ENCODE measurements at regions not wholly inside any gene's neighbourhood (a gene's known extent, or its start where the extent isn't known, plus 50 kb on each side); places are given as distances from the start of the nearest gene placed in this dataset.
"Not testable (repeated sequence)": the region's sequence is repeated elsewhere in the genome, so short reads cannot be mapped to it uniquely, and the experiment has no call there.

GRCh38 chr7:153110606-153111005 lies 351.1 kb downstream of the ACTR3B start:
- H3K4me1 ChIP-seq: no peaks in the 10 kb centered on the region

GRCh38 chr7:153122255-153122654 lies 362.7 kb downstream of the ACTR3B start:
- not testable (repeated sequence) for H3K4me3 ChIP-seq; H3K9me3 ChIP-seq; H3K4me1 ChIP-seq; H3K27ac ChIP-seq; ATAC-seq (ENCODE audit: low FRiP score in 2 of 2); DNase-seq; H3K27me3 ChIP-seq; H3K36me3 ChIP-seq
- 74 to 77% methylated on average over 7 to 8 of the region's 8 CpGs for WGBS, 2 donors

More at GRCh38 chr7:153110606-153111005, 351.1 kb downstream of the ACTR3B start:
- H3K27ac ChIP-seq: no peak overlapping the region
- 87 to 94% methylated on average over 5 of the region's 5 CpGs for WGBS, 2 donors
- no peaks in the 10 kb centered on the region for H3K27me3 ChIP-seq
- ATAC-seq (ENCODE audit: low FRiP score in 2 of 2): no peak
- TF ChIP-seq POLR2A (IDR thresholded peaks at IDR 0.05) (no peak), CTCF (IDR thresholded peaks at IDR 0.05) (no peak), POLR2AphosphoS5 (IDR thresholded peaks at IDR 0.05) (no peak), EP300 (IDR thresholded peaks at IDR 0.05) (no peak)
- no peak overlapping the region for H3K4me3 ChIP-seq
- no peak for DNase-seq
- H3K9me3 ChIP-seq: no peaks in the 10 kb centered on the region
- H3K36me3 ChIP-seq: no peaks in the 10 kb centered on the region

GRCh38 chr7:153130052-153130451 lies 370.5 kb downstream of the ACTR3B start:
- no peak for DNase-seq
- H3K4me1 ChIP-seq: no peaks in the 10 kb centered on the region
- no peak for ATAC-seq (ENCODE audit: low FRiP score in 2 of 2)
- 11 to 22% methylated on average over 2 of the region's 2 CpGs for WGBS, 2 donors
- H3K36me3 ChIP-seq: no peaks in the 10 kb centered on the region
- no peak for TF ChIP-seq POLR2A (IDR thresholded peaks at IDR 0.05)
- TF ChIP-seq EP300 (IDR thresholded peaks at IDR 0.05): no peak
- no peak for TF ChIP-seq POLR2AphosphoS5 (IDR thresholded peaks at IDR 0.05)
- TF ChIP-seq CTCF (IDR thresholded peaks at IDR 0.05): no peak
- H3K27me3 ChIP-seq: peaks cover 0 to 2% (median 0%) of the 10 kb centered on the region in 4 donors
- no peak overlapping the region for H3K4me3 ChIP-seq
- H3K9me3 ChIP-seq: no peaks in the 10 kb centered on the region
- H3K27ac ChIP-seq: no peak overlapping the region

- ATAC-seq (ENCODE audit: low FRiP score in 2 of 2): no peak
- Histone ChIP-seq H3K4me3 (no peak overlapping the region), H3K36me3 (no peaks in the 10 kb centered on the region), H3K27me3 (no peaks in the 10 kb centered on the region), H3K4me1 (no peaks in the 10 kb centered on the region), H3K9me3 (no peaks in the 10 kb centered on the region), H3K27ac (no peak overlapping the region)
- WGBS, 2 donors: 76 to 83% methylated on average over 8 of the region's 8 CpGs
- no peak for TF ChIP-seq POLR2A (IDR thresholded peaks at IDR 0.05)
- no peak for DNase-seq
Measured at GRCh38 chr7:153151766-153152165, 392.2 kb downstream of the ACTR3B start.

- no peak for TF ChIP-seq POLR2A (IDR thresholded peaks at IDR 0.05)
- TF ChIP-seq EP300 (IDR thresholded peaks at IDR 0.05): no peak
- TF ChIP-seq CTCF (IDR thresholded peaks at IDR 0.05): no peak
- Histone ChIP-seq H3K27me3 (no peaks in the 10 kb centered on the region), H3K9me3 (no peaks in the 10 kb centered on the region), H3K4me1 (no peaks in the 10 kb centered on the region), H3K4me3 (no peak overlapping the region), H3K36me3 (no peaks in the 10 kb centered on the region), H3K27ac (no peak overlapping the region)
- DNase-seq (no peak), ATAC-seq (ENCODE audit: low FRiP score in 2 of 2) (no peak)
- WGBS, 2 donors: 63 to 69% methylated on average over 8 of the region's 8 CpGs
Measured at GRCh38 chr7:153152801-153153422, 393.4 kb downstream of the ACTR3B start.

- no peak overlapping the region for H3K27ac ChIP-seq
- no peaks in the 10 kb centered on the region for H3K27me3 ChIP-seq
- DNase-seq (no peak), ATAC-seq (ENCODE audit: low FRiP score in 2 of 2) (no peak)
- no peaks in the 10 kb centered on the region for H3K36me3 ChIP-seq
- H3K4me1 ChIP-seq: no peaks in the 10 kb centered on the region
- WGBS, 2 donors: 35 to 50% methylated on average over 3 of the region's 3 CpGs
- H3K9me3 ChIP-seq: no peaks in the 10 kb centered on the region
- H3K4me3 ChIP-seq: no peak overlapping the region
- TF ChIP-seq POLR2AphosphoS5 (IDR thresholded peaks at IDR 0.05) (no peak), POLR2A (IDR thresholded peaks at IDR 0.05) (no peak), EP300 (IDR thresholded peaks at IDR 0.05) (no peak), CTCF (IDR thresholded peaks at IDR 0.05) (no peak)
Measured at GRCh38 chr7:153158149-153158548, 398.6 kb downstream of the ACTR3B start.
